A172 (cell line): ENCODE measurements at regions not wholly inside any gene's neighbourhood (a gene's known extent, or its start where the extent isn't known, plus 50 kb on each side); places are given as distances from the start of the nearest gene placed in this dataset.

ENCODE experiments used
- DNase-seq: peaks from one replicate; pipeline ENCODE4 v3.0.0-alpha.2; 2015; ENCODE audit warnings: low spot score

GRCh38 chr6:135798751-135799515, 52.6 kb upstream of the PDE7B start:
- DNase-seq, result no peak
